ENCODE measurements at regions not wholly inside any gene's neighbourhood (a gene's known extent, or its start where the extent isn't known, plus 50 kb on each side); places are given as distances from the start of the nearest gene placed in this dataset.

- TF ChIP-seq CTCF (IDR thresholded peaks at IDR 0.05) (no peak), EZH2 (IDR thresholded peaks at IDR 0.05; ENCODE audit: borderline replicate concordance, insufficient read depth, low read depth, low read length, poor library complexity, severe bottlenecking) (no peak)
These were observed 71.6 kb upstream of the SPTBN1 start for GRCh38 chr2:54384301-54385203.
